B cell (primary cell): ENCODE measurements at regions not wholly inside any gene's neighbourhood (a gene's known extent, or its start where the extent isn't known, plus 50 kb on each side); places are given as distances from the start of the nearest gene placed in this dataset.
"Not testable (repeated sequence)": the region's sequence is repeated elsewhere in the genome, so short reads cannot be mapped to it uniquely, and the experiment has no call there.

ENCODE experiments used
- ATAC-seq: fragments of 200-7000 bp; cut with Tn5 transposase; one replicate; pipeline ENCODE4 v1.10.0; 2021; ENCODE audit warnings: low read depth, mild to moderate bottlenecking, moderate number of reproducible peaks, moderate library complexity
- CTCF ChIA-PET: fragments of 350-600 bp; sonication (Branson Sonifier 250); formaldehyde crosslinking; loops from one replicate; lab custom pipeline; 2021; ENCODE audit warnings: antibody characterized with exemption, inconsistent platforms; lab: Charles Lee
- POLR2A ChIA-PET: fragments of 350-600 bp; sonication (Branson Sonifier 250); formaldehyde crosslinking; loops from one replicate; lab custom pipeline; 2021; ENCODE audit warnings: antibody characterized with exemption; lab: Charles Lee
- DNase-seq: peaks from one replicate; pipeline ENCODE4 v3.0.0; 2013
- H2AFZ ChIP-seq: 2 replicates; pipeline ENCODE4 v1.6.1; 2012; ENCODE audit warnings: mild to moderate bottlenecking, low read depth, low read length; ENCODE audit not compliant: insufficient read depth, poor library complexity, severe bottlenecking
- H3K27ac ChIP-seq, 2 donors: 1 replicate in 1 of 2; 2 replicates in 1 of 2; pipeline ENCODE4 v1.5.1; 2012 to 2013; ENCODE audit warnings: low read length in 2 of 2, mild to moderate bottlenecking in 2 of 2, moderate library complexity in 1 of 2
- H3K27me3 ChIP-seq, 4 experiments: fragments of 200-600 bp in 1 of 4; sonication (generic) in 1 of 4; replicated peaks in 1 of 4; 1 replicate in 2 of 4; 2 replicates in 2 of 4; pipeline versions ENCODE4 v1.6.1 to v1.7.0; 2013 to 2016; ENCODE audit warnings: low read length in 3 of 4, mild to moderate bottlenecking in 2 of 4, mixed read lengths in 1 of 4, moderate library complexity in 1 of 4; ENCODE audit not compliant: insufficient read depth in 4 of 4, control insufficient read depth in 3 of 4; ENCODE audit errors: control extremely low read depth in 1 of 4
- H3K36me3 ChIP-seq, 2 experiments: replicated peaks in 1 of 2; 1 replicate in 1 of 2; 2 replicates in 1 of 2; pipeline versions ENCODE4 v1.6.1 to v1.7.1; 2013; ENCODE audit warnings: low read length in 1 of 2; ENCODE audit not compliant: insufficient read depth in 2 of 2, control insufficient read depth in 1 of 2; ENCODE audit errors: control extremely low read depth in 1 of 2, extremely low read depth in 1 of 2
- H3K4me1 ChIP-seq, 2 donors: fragments of 200-600 bp in 1 of 2; sonication (generic) in 1 of 2; 1 replicate in 1 of 2; 2 replicates in 1 of 2; pipeline versions ENCODE4 v1.5.1 to v1.6.1; 2013 to 2017; ENCODE audit warnings: low read length in 2 of 2; ENCODE audit not compliant: control insufficient read depth in 2 of 2, insufficient read depth in 2 of 2
- H3K4me2 ChIP-seq: replicated peaks from 2 replicates; pipeline ENCODE3; 2012; ENCODE audit warnings: mild to moderate bottlenecking, low read depth, low read length; ENCODE audit not compliant: poor library complexity, severe bottlenecking
- H3K4me3 ChIP-seq, 5 experiments: fragments of 200-600 bp in 1 of 5; sonication (generic) in 1 of 5; 1 replicate in 3 of 5; 2 replicates in 2 of 5; pipeline versions ENCODE4 v1.5.1 to v1.7.0; 2011 to 2016; ENCODE audit warnings: low read length in 4 of 5, mild to moderate bottlenecking in 4 of 5, low read depth in 2 of 5, control low read depth in 1 of 5, moderate library complexity in 1 of 5; ENCODE audit not compliant: insufficient read depth in 1 of 5; ENCODE audit errors: control extremely low read depth in 1 of 5, extremely low read depth in 1 of 5
- H3K79me2 ChIP-seq: fragments of 200-600 bp; sonication (generic); one replicate; pipeline ENCODE4 v1.6.0; 2016; ENCODE audit warnings: low read length; ENCODE audit not compliant: control insufficient read depth, insufficient read depth
- H3K9ac ChIP-seq: fragments of 200-600 bp; sonication (generic); 2 replicates; pipeline ENCODE4 v1.6.1; 2017; ENCODE audit warnings: mild to moderate bottlenecking, low read length, moderate library complexity
- H3K9me3 ChIP-seq, 3 donors: one replicate each; pipeline versions ENCODE4 v1.6.1 to v1.7.1; 2013; ENCODE audit warnings: low read length in 2 of 3; ENCODE audit not compliant: control insufficient read depth in 2 of 3, insufficient read depth in 1 of 3; ENCODE audit errors: control extremely low read depth in 1 of 3
- H4K20me1 ChIP-seq: 2 replicates; pipeline ENCODE4 v1.6.0; 2012; ENCODE audit warnings: mild to moderate bottlenecking, low read length; ENCODE audit not compliant: insufficient read depth, control insufficient read depth, poor library complexity, severe bottlenecking
- H3K27ac Mint-ChIP-seq: one replicate; pipeline ENCODE4 v1.8.0; 2021; ENCODE audit warnings: mixed read lengths
- H3K27me3 Mint-ChIP-seq: one replicate; pipeline ENCODE4 v1.8.0; 2021; ENCODE audit warnings: mixed read lengths
- H3K4me1 Mint-ChIP-seq: one replicate; pipeline ENCODE4 v1.8.0; 2021; ENCODE audit warnings: mixed read lengths
- H3K4me3 Mint-ChIP-seq: one replicate; pipeline ENCODE4 v1.8.0; 2021; ENCODE audit warnings: mixed read lengths
- H3K9me3 Mint-ChIP-seq: one replicate; pipeline ENCODE4 v1.8.0; 2022; ENCODE audit warnings: mixed read lengths; ENCODE audit not compliant: insufficient read depth
- CTCF ChIP-seq: fragments of 200-600 bp; IDR thresholded peaks from one replicate; pipeline ENCODE4 v1.8.0; 2022; ENCODE audit warnings: antibody characterized with exemption, mild to moderate bottlenecking
- EZH2 ChIP-seq: IDR thresholded peaks from 2 replicates; pipeline ENCODE4 v1.6.1; 2012; ENCODE audit warnings: borderline replicate concordance, low read depth, mild to moderate bottlenecking, moderate library complexity, low read length; ENCODE audit not compliant: insufficient read depth, poor library complexity, severe bottlenecking
- WGBS: methylation state at CpG from one replicate; pipeline ENCODE4 v1.1.5; 2013; ENCODE audit warnings: missing lambda C conversion rate; ENCODE audit not compliant: insufficient coverage; 5-methylcytosine and 5-hydroxymethylcytosine counted together
- intact Hi-C: fragments of 100-400 bp; cut with micrococcal nuclease; formaldehyde crosslinking; loops from one replicate; pipeline ENCODE4 v1.10.0; 2022

GRCh38 chr4:190121759-190122158, 51.8 kb upstream of the DUX4 start:
- Mint-ChIP-seq H3K27ac (no peak overlapping the region), H3K9me3 (no peaks in the 10 kb centered on the region), H3K4me1 (no peaks in the 10 kb centered on the region), H3K4me3 (no peak overlapping the region), H3K27me3 (no peaks in the 10 kb centered on the region)
- WGBS = 81% methylated on average over 70 of the region's 70 CpGs
- Histone ChIP-seq H3K9ac (no peak overlapping the region), H3K4me2 (no peak overlapping the region), H3K79me2 (no peaks in the 10 kb centered on the region), H3K36me3 (no peaks in the 10 kb centered on the region), H3K9me3 (peaks cover 0 to 15% (median 0%) of the 10 kb centered on the region in 3 donors), H4K20me1 (no peaks in the 10 kb centered on the region), H3K4me3 (no peak overlapping the region), H3K4me1 (no peaks in the 10 kb centered on the region), H3K27ac (no peak overlapping the region), H3K27me3 (no peaks in the 10 kb centered on the region), H2AFZ (no peak overlapping the region)
- POLR2A ChIA-PET = no interaction called here
- no peak for TF ChIP-seq CTCF
- TF ChIP-seq EZH2 = no peak
- intact Hi-C loops = no loop called here
- CTCF ChIA-PET = no interaction called here
- ATAC-seq (no peak), DNase-seq (no peak)

- H3K27me3 ChIP-seq, H3K4me3 Mint-ChIP-seq, H3K36me3 ChIP-seq, H3K27me3 Mint-ChIP-seq, CTCF ChIA-PET, H3K27ac Mint-ChIP-seq, H3K9ac ChIP-seq, H2AFZ ChIP-seq, H3K4me1 ChIP-seq, POLR2A ChIA-PET, intact Hi-C loops, H4K20me1 ChIP-seq, H3K79me2 ChIP-seq, H3K27ac ChIP-seq, H3K9me3 Mint-ChIP-seq, ATAC-seq, H3K4me1 Mint-ChIP-seq, DNase-seq, H3K4me3 ChIP-seq, H3K4me2 ChIP-seq: not testable (repeated sequence)
- 86% methylated on average over 20 of the region's 29 CpGs for WGBS
- H3K9me3 ChIP-seq = peaks cover 0 to 15% (median 0%) of the 10 kb centered on the region in 3 donors
These were observed 51.1 kb upstream of the DUX4 start for GRCh38 chr4:190122161-190123142.
